ENCODE measurements at regions not wholly inside any gene's neighbourhood (a gene's known extent, or its start where the extent isn't known, plus 50 kb on each side); places are given as distances from the start of the nearest gene placed in this dataset.

- TF ChIP-seq CTCF (IDR thresholded peaks at IDR 0.05) (no peak), POLR2A (IDR thresholded peaks at IDR 0.05) (no peak)
Observed at GRCh38 chr5:145668714-145669113, 166.4 kb downstream of the PRELID2 start.
